Epithelial cell of proximal tubule (primary cell): ENCODE measurements at regions not wholly inside any gene's neighbourhood (a gene's known extent, or its start where the extent isn't known, plus 50 kb on each side); places are given as distances from the start of the nearest gene placed in this dataset.

ENCODE experiments used
- DNase-seq: peaks from one replicate; pipeline ENCODE4 v3.0.0-alpha.2; 2011; ENCODE audit warnings: low read depth
- H3K4me3 ChIP-seq: 2 replicates; pipeline ENCODE4 v1.5.1; 2011; ENCODE audit warnings: low read depth, mild to moderate bottlenecking, low read length
- TF ChIP-seq, protein P1 (sequence below): conservative IDR thresholded peaks from 2 replicates; pipeline ENCODE4 v1.5.1; 2012; ENCODE audit warnings: low read depth, mild to moderate bottlenecking, low read length

GRCh38 chr4:156419080-156419685 is 465.5 kb upstream of the CTSO start:
- no peak overlapping the region for H3K4me3 ChIP-seq
- TF ChIP-seq, protein P1, sequence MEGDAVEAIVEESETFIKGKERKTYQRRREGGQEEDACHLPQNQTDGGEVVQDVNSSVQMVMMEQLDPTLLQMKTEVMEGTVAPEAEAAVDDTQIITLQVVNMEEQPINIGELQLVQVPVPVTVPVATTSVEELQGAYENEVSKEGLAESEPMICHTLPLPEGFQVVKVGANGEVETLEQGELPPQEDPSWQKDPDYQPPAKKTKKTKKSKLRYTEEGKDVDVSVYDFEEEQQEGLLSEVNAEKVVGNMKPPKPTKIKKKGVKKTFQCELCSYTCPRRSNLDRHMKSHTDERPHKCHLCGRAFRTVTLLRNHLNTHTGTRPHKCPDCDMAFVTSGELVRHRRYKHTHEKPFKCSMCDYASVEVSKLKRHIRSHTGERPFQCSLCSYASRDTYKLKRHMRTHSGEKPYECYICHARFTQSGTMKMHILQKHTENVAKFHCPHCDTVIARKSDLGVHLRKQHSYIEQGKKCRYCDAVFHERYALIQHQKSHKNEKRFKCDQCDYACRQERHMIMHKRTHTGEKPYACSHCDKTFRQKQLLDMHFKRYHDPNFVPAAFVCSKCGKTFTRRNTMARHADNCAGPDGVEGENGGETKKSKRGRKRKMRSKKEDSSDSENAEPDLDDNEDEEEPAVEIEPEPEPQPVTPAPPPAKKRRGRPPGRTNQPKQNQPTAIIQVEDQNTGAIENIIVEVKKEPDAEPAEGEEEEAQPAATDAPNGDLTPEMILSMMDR = no peak
- no peak for DNase-seq

- TF ChIP-seq, protein P1 = no peak
- no peak for DNase-seq
- H3K4me3 ChIP-seq = no peak overlapping the region
Observed at GRCh38 chr4:156414406-156414805, 460.7 kb upstream of the CTSO start.

GRCh38 chr4:156413239-156414135 is 459.8 kb upstream of the CTSO start:
- no peak overlapping the region for H3K4me3 ChIP-seq
- DNase-seq = no peak
- TF ChIP-seq, protein P1 = no peak

DNA sequence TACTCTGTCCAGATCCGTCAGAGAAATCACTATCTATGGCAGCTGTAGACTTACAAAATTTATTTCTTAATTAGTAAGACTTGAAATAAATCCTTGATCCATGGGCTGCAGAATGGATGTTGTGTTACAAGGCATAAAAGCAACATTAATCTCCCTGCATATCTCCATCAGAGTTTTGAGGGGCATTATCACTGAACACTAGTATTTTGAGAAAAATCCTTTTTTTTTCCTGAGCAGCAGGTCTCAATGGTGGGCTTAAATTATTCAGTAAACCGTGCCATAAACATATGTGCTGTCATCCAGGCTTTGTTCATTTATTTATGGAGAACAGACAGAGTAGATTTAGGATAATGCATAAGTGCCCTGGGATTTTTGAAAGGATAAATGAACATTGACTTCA is 457.9 kb upstream of the CTSO start:
- TF ChIP-seq, protein P1 = no peak
- no peak overlapping the region for H3K4me3 ChIP-seq
- DNase-seq = no peak

DNA sequence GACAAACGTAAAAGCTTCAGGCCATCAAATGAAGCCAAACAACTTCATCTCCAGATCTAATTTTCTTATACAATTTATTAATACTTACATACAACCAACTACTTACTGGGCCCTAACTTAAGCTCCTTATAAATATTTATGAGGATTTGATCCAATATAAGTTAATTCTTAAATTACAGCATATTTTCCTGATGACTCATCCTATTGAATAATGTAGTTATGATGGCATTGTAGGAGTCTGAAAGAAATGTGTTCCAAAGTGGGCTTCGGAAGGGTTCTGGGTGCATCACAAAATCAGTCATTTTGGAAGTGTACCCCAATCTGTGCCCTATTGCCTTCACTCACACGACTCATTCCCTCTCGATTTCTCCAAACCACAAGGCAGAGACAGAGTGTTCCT is 455.1 kb upstream of the CTSO start:
- no peak overlapping the region for H3K4me3 ChIP-seq
- DNase-seq = no peak
- TF ChIP-seq, protein P1 = no peak

- TF ChIP-seq, protein P1 = no peak
- H3K4me3 ChIP-seq = no peak overlapping the region
- no peak for DNase-seq
Observed at GRCh38 chr4:156401371-156401770, 447.7 kb upstream of the CTSO start.
